NCI-H1105 treated with DMSO at 0.1 percent for 48 hours (cell line): ENCODE measurements at regions not wholly inside any gene's neighbourhood (a gene's known extent, or its start where the extent isn't known, plus 50 kb on each side); places are given as distances from the start of the nearest gene placed in this dataset.
A peak's percentile ranks its signal among the peaks of the same experiment; 100 is the strongest.

Source experiments
- DNase-seq: peaks from one replicate; lab custom pipeline; 2025; lab: John Stamatoyannopoulos, UW

DNA sequence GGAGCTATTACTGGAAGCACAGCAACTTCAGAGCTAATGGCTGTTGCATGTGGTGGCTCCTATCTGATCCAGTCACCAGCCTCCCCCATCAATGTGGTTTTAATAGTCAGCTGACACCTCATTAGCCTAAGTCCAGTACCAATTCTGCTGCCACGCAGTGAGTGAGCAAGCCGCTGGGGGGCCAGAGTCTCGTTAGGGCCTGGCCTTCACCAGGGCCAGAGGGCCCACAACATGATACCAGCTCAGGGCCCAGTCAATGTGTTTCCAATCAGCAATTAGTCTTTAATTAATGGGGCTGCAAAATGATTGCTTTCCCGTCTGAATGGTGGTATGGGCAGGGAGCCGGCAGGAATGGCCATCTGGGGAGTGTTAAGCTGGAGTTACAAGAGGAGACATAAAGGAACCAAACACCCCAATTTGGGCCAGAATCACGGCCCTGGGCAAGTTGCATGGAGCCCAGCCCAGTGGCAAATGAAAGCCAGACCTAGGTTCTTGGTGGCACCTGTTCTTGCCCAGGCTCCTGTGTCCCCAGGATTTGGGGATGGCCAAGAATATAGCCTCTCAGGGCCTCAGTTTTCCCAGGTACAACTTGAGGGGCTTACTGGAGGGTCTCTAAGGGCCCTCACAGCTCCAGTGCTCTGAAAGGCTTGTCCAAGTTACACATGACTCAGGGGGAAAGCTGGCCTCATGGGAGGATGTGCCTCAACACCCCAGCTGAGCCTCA is 119.2 kb downstream of the EFNB1 start:
- no peak for DNase-seq

GRCh38 chrX:68945603-68946228 is 116.9 kb downstream of the EFNB1 start:
- DNase-seq: no peak

DNA sequence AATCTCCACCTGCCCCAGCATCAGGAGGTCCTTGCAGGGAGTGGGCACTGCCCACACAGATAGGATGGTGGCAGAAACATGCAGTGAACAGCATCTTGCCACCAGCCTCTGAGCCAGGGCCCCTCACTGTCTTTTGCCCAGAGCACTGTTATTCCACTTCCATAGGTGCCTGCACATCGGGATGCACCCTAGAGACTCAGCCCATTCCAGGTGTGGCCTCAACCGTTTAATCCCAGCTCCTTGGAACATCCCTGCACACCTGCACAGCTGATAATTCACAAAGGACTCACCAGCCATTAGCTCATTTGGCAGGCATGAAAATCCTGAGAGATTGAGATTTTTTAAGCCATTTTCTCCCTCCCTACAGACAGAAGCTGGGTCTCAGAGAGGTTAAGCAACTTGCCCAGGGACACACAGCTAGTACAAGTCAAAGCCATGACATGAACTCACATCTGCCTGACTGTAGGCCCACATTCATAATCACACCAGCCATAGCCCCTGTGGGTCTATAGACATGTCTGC is 116.3 kb downstream of the EFNB1 start:
- no peak for DNase-seq

DNA sequence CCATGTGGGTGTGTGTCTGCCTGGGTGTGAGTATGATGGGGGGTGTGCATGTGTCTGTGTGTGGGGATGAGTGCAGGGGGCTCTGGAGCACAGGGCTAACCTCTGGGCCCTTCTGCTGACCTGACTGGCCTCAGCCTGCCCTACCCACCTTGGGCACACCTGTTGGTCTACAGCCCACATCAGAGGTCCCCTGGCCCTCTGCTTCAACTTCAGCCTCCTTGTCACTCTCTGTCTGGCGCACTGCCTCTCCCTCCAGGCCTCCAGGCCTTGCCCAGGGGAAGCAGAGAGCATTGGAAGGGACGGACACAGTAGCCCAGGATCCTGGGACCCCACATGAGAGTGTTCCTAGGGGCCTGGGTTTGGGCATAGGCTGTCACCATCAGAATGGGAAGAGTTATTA is 115.4 kb downstream of the EFNB1 start:
- no peak for DNase-seq

GRCh38 chrX:68942840-68943239 is 114.0 kb downstream of the EFNB1 start:
- no peak for DNase-seq

DNA sequence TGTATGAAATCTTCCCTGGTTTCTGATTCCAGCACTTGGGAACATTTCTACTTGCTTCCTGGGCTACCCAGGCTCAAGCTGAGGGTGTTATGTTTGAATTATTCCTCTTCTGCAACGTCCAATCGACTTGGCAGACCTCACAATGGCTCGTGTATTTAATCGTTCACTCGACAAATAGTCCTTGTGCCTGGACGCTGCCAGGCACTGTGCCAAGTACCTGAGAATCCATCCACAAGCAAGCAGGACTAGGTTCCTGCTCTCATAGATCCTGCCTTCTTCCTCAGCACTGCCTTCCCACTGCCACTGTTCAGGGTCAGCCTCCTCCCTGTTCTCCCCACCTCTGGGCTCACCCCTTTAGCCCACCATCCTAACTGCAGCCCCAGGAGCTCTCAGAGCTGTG is 113.3 kb downstream of the EFNB1 start:
- peak; percentile 56 for DNase-seq

DNA sequence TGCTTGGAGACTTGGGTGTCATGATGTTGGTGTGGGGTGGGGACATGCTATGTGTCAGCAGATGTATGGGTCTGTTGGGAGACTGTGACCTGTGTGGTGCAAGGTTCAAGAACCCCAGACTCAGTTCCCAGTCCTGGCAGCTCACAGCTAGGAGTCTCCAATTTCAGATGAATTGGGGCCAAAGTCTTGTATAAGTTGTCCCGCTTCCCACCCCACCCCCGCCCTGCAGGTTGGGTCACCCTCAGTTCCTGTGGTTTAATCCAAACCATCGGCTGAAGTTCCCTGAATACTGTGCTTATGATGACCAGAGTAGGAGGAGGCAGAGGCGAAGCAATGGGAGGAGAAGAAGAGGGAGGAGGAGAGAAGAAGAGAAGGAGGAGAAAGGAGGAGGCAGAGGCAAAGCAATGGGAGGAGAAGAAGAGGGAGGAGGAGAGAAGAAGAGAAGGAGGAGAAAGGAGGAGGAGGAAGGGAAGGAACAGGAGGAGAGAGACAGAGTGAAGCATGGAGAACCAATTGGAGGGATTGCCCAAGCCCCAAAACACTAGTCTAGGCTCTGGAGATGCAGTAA is 112.6 kb downstream of the EFNB1 start:
- no peak for DNase-seq

- no peak for DNase-seq
These were observed 111.8 kb downstream of the EFNB1 start for GRCh38 chrX:68940601-68941000.

- no peak for DNase-seq
These were observed 111.0 kb downstream of the EFNB1 start for GRCh38 chrX:68939868-68940267.

DNA sequence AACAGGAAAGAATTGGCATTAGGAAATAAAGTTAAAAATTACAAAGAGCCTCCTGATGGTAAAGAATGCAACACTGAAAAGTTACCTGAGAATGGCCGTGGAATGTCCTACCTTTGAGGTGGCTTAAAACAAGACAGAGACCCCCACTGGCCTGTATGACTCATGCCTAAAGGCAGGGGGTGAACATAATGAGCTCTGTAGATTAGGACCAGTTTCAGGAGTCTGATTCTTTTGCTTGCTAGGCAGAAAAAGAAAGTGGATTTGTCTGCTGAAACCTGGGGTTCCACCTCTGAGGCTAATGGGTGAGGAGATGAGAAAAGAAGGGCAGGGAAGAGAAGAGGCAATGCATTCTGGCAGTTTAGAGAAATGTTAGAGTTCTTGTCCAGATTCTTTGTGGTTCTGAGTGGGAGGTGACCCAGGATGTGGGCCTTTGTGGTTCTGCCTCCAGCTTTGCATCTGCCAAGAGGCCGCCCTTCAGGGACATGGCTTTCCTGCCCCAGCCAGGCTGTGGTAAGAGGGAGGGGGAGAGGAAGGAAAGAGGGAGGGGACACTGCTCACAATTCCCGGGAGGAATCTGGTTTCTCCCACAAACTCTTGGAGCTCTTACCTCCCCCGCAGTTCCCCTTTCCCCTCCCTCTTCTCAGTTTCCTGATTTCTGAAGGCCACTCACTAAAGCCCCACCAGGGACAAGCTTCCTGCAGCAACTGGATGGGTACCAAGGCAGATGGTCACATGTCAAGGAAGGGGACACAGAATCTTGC is 109.6 kb downstream of the EFNB1 start:
- DNase-seq: no peak

DNA sequence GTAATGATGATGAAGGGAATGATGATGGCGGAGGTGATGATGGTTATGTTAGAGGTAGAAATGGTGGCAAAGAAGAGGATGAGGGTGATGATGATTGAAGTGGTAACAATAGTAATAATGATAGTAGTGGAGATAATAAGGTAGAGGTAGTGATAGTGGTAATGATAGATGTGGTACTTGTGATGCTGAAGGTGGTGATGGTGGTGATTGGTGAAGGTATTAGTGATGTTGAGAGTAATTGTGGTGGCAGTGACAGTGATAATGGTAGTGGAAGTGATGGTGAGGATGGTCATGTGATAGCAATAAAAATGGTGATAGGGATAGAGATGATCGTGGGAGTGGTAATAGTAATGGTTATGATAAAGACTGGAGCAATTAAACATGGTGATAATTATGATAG is 108.8 kb downstream of the EFNB1 start:
- DNase-seq: no peak

- DNase-seq: no peak
These were observed 107.8 kb downstream of the EFNB1 start for GRCh38 chrX:68936608-68937007.

DNA sequence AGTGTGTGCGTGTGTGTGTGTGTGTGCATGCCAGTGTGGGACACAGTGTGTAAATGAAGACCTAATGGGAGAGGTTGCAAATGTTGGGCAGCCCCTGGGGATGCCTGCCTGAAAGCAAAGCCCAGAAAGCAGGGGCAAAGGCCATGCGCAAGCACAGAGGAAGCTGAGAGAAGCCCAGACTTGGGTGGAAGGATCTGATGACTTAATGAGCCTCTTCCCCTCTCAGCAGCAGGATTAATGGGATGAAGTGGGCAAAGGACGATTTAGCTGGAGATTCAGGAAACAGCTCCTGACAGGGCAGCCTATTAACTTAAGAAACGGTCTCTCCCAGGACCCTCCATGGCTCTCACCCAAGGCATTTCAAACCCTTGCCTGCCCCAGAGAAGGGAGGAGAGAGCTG is 107.3 kb downstream of the EFNB1 start:
- no peak for DNase-seq

- no peak for DNase-seq
These were observed 106.5 kb downstream of the EFNB1 start for GRCh38 chrX:68935362-68935761.

DNA sequence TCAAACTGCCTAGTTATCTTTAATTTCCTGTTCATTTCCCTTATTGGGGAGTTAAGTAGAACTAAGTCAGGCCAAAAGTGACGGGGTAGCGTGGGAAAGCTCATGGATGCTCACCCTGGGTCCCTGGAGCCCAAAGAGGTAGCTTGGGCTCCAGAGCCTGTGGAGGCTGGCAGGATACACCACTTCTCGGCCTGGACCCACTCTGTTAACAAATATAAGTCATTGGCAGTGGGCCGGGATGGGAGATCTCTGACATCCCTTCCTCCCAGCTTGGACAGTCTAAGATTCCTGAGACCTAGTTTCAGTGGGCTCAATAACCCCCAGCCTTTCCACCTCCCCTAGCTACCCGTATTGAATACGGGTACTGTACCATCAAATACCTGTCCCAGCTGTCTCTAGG is 106.1 kb downstream of the EFNB1 start:
- DNase-seq: no peak

- no peak for DNase-seq
These were observed 105.6 kb downstream of the EFNB1 start for GRCh38 chrX:68934421-68934820.

DNA sequence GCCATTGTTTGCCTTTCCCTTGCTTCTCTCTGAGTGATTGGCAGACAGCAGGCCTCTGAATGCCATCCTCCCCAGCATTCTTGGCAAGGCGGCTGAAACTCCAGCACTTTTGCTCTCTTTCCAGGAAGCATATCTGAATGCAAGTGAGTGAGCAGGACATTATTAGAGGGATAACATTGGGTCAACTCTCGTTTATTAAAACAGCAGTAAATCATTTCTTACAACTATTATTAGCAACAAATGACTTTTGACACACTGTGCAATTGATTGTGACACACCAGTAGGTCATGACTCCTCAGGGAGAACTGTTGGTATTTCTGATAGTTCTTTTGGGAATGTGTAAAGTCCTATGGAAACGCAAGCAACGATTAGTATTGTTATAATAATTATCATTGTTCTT is 103.8 kb downstream of the EFNB1 start:
- no peak for DNase-seq

DNA sequence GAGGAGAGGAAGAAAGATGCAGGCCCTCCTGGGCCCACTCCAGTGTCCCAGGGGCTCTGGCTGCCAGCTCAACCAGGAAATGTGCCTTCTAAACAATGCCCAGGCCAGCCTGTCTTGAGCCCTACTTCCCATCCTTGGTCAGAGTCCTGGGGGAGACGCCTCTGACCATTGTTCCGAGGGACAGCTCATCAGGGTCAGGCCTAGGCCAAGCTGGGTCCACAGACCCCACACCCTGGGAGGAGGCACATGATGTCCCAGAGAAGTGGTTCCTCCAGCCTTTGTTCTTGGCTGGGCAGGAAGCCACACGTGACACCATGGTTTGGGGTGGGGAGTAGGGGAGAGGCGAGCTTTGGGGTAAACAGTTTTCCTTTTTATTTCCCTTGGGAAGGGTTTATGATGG is 102.5 kb downstream of the EFNB1 start:
- DNase-seq: no peak

DNA sequence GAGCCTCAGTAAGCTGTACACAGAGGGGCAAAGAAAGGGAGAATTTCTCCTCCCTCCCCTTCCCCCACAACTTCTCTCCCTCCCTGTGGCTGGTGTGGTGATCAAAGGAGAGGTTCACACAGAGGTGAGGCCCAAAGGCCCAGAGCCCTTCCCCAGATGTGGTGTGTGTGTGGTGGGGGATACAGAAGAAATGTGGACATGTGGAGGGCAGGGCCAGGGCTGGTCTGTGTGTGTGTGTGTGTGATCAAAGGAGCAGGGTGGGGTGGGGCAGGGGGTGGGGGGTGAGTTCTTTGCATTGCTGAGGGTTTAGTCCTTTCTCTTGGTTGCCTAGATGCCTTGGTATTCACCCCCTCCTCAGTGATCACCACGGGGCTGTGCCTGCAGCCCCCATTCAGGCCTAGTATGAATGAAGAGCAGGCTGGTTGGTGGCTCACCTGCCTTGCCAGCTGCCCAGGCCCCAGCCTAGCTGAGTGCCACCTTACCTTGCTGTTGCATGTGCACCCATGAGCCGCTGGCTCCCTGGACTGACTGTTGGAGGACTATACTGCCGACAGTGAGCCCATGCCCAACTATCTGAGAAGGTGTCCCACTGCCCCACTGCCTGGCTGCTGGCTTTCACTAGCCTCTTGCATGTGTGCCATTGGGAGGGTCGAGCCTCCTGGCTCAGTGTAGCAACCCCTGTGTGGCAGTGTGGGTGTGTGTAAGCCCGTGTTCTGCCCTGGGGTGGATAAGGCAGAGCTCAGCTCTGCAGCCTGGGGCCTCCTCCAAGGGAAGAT is 101.9 kb downstream of the EFNB1 start:
- DNase-seq: no peak

DNA sequence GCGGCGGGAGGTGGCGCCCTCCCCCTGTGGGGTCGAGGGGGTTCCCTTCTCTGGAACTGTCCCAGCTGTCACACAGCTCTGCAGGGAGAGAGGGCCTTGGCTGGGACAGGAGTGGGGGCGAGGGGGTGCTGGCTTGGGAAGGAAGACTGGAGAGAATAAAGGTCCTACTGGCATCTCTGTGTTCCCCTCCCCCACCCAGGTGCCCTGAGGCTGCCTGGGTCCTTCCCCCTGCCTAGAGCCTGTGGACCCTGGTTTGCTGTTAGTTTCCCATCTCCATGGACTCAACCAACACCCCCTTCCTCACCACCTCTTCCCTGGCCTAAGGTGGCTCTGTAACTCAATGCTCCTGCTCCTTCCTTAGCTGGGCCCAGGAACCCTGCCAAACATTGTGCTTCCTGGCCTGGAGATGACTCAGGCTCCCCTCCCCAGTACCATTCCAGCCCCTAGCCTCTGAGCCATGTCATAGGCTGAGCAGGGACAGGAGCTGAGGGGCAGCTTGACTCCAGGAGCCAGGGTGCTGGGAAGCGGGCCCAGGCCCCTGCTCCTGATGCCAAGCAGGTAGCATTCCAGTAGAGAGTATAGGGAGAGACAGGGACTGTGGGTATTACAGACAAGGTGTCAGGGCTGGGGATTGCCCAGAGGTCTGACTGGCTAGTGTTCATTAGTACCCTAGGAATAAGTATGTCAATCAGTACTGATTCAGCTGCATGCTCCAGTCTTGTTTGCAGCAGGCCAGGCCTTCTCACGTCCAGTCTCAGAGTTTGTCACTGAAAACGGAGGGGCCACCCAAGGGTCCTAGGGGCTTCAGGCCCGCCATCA is 100.7 kb downstream of the EFNB1 start:
- no peak for DNase-seq

- no peak for DNase-seq
These were observed 99.6 kb downstream of the EFNB1 start for GRCh38 chrX:68928401-68928800.
